HepG2 (cell line): ENCODE measurements at regions not wholly inside any gene's neighbourhood (a gene's known extent, or its start where the extent isn't known, plus 50 kb on each side); places are given as distances from the start of the nearest gene placed in this dataset.

Experiments
- ATAC-seq: fragments of 200-7000 bp; cut with Tn5 transposase; 3 replicates; pipeline ENCODE4 v1.9.1; 2020; ENCODE audit warnings: mild to moderate bottlenecking, moderate library complexity
- BruUV-seq: library from RNA; stranded (reverse); fragments of 400-500 nt; replicated peaks from 2 replicates; lab custom pipeline; 2021; lab: Mats Ljungman, UMichigan
- CTCF ChIA-PET: fragments of 300-600 bp; formaldehyde crosslinking; extraction: SDS; loops from one replicate; lab custom pipeline; 2021; ENCODE audit warnings: low total read pairs, inconsistent platforms, low intra/inter-chr PET ratio; lab: Yijun Ruan, JAX
- POLR2A ChIA-PET: fragments of 350-600 bp; sonication (Branson Sonifier 250); formaldehyde crosslinking; loops from one replicate; lab custom pipeline; 2020; ENCODE audit warnings: antibody characterized with exemption, inconsistent platforms; lab: Yijun Ruan, JAX
- DNase-seq: peaks from one replicate; pipeline ENCODE4 v3.0.0-alpha.2; 2015; ENCODE audit warnings: low spot score
- FAIRE-seq: peaks from 3 replicates; lab custom pipeline; 2011; peaks lifted over from hg19 to GRCh38; lab: Jason Lieb, UNC
- H2AFZ ChIP-seq: one replicate; pipeline ENCODE4 v1.6.1; 2011; ENCODE audit warnings: low read length, inconsistent platforms
- H3K27ac ChIP-seq: fragments of 300-600 bp; 3 replicates; pipeline ENCODE4 v1.8.0; 2011; ENCODE audit warnings: mixed run types, mild to moderate bottlenecking, mixed read lengths, low read length, inconsistent platforms; ENCODE audit not compliant: insufficient read depth; ENCODE audit errors: extremely low read length
- H3K27me3 ChIP-seq, 2 experiments: fragments of 200-600 bp in 1 of 2; 2 replicates in 1 of 2; 3 replicates in 1 of 2; pipeline versions ENCODE4 v1.6.0 to v1.8.0; 2011; ENCODE audit warnings: low read length in 2 of 2, mild to moderate bottlenecking in 2 of 2, moderate library complexity in 2 of 2, inconsistent platforms in 1 of 2; ENCODE audit not compliant: insufficient read depth in 2 of 2, control insufficient read depth in 1 of 2
- H3K36me3 ChIP-seq, 2 experiments: fragments of 200-600 bp in 1 of 2; replicated peaks in 1 of 2; 2 replicates in 1 of 2; 3 replicates in 1 of 2; pipeline versions ENCODE4 v1.5.1 to v1.8.0; 2011; ENCODE audit warnings: low read length in 2 of 2, inconsistent platforms in 1 of 2; ENCODE audit not compliant: insufficient read depth in 2 of 2, control insufficient read depth in 1 of 2
- H3K4me1 ChIP-seq: 2 replicates; pipeline ENCODE4 v1.5.1; 2012; ENCODE audit warnings: low read length, inconsistent platforms; ENCODE audit not compliant: insufficient read depth
- H3K4me2 ChIP-seq: 2 replicates; pipeline ENCODE4 v1.6.0; 2011; ENCODE audit warnings: low read depth, low read length, inconsistent platforms
- H3K4me3 ChIP-seq, 3 experiments: fragments of 200-600 bp in 1 of 3; sonication (generic), shearing (Covaris generic) in 1 of 3; replicated peaks in 1 of 3; 2 replicates each; pipeline ENCODE4 v1.5.1; 2011 to 2016; ENCODE audit warnings: low read length in 3 of 3, inconsistent platforms in 2 of 3, low read depth in 2 of 3, mild to moderate bottlenecking in 2 of 3, control low read depth in 1 of 3, mixed read lengths in 1 of 3; ENCODE audit not compliant: insufficient read depth in 1 of 3
- H3K79me2 ChIP-seq: one replicate; pipeline ENCODE4 v1.6.1; 2011; ENCODE audit warnings: low read length, inconsistent platforms; ENCODE audit not compliant: insufficient read depth
- H3K9ac ChIP-seq: 2 replicates; pipeline ENCODE4 v1.6.0; 2011; ENCODE audit warnings: mild to moderate bottlenecking, low read depth, low read length, inconsistent platforms; ENCODE audit not compliant: insufficient read depth
- H3K9me3 ChIP-seq: 2 replicates; pipeline ENCODE4 v1.5.1; 2012; ENCODE audit warnings: mild to moderate bottlenecking, low read length
- H4K20me1 ChIP-seq: 2 replicates; pipeline ENCODE4 v1.6.0; 2011; ENCODE audit warnings: inconsistent platforms, mild to moderate bottlenecking, low read length, moderate library complexity; ENCODE audit not compliant: insufficient read depth
- AGO2 ChIP-seq: fragments of 200-400 bp; formaldehyde crosslinking; optimal IDR thresholded peaks from 2 replicates; pipeline ENCODE3; 2017; ENCODE audit warnings: mild to moderate bottlenecking, low read depth, low read length, moderate library complexity
- MAFK ChIP-seq, 2 experiments: IDR thresholded peaks in 1 of 2; conservative IDR thresholded peaks in 1 of 2; 2 replicates each; pipeline ENCODE4 v1.6.1; 2011; ENCODE audit warnings: improper control_type of control experiment in 2 of 2, low read length in 2 of 2
- MTERF4 ChIP-seq: sonication (generic); formaldehyde crosslinking; IDR thresholded peaks from 2 replicates; pipeline ENCODE4 v1.8.0; 2023; ENCODE audit warnings: mild to moderate bottlenecking, missing genetic modification reagents
- SMAD9 ChIP-seq: sonication (generic); formaldehyde crosslinking; IDR thresholded peaks from 2 replicates; pipeline ENCODE4 v1.5.1; 2020; ENCODE audit warnings: mild to moderate bottlenecking, missing genetic modification reagents
- SUZ12 ChIP-seq: fragments of 150-350 bp; IDR thresholded peaks from 2 replicates; pipeline ENCODE4 v1.6.1; 2014; ENCODE audit warnings: low read depth, low read length
- TRIM24 ChIP-seq: sonication (generic); formaldehyde crosslinking; IDR thresholded peaks from 2 replicates; pipeline ENCODE4 v1.8.0; 2022; ENCODE audit warnings: mild to moderate bottlenecking, missing genetic modification reagents
- ZBTB39 ChIP-seq: sonication (generic); formaldehyde crosslinking; IDR thresholded peaks from 2 replicates; pipeline ENCODE4 v1.5.0; 2020; ENCODE audit warnings: missing genetic modification reagents
- ZNF841 ChIP-seq: sonication (generic); formaldehyde crosslinking; IDR thresholded peaks from 2 replicates; pipeline ENCODE4 v1.8.1; 2023; ENCODE audit warnings: missing genetic modification reagents, borderline replicate concordance
- WGBS: methylation state at CpG from one replicate; pipeline ENCODE4 v1.1.6; 2017; ENCODE audit warnings: low lambda C conversion rate; 5-methylcytosine and 5-hydroxymethylcytosine counted together
- in situ Hi-C: cut with HindIII; loops from 2 replicates; pipeline ENCODE4 v1.10.0; 2017; ENCODE audit warnings: low pct_unique_long_range_greater_than_20kb; ENCODE audit not compliant: extremely low pct_ligation_motif_present
- intact Hi-C: fragments of 100-400 bp; cut with micrococcal nuclease; formaldehyde crosslinking; loops from one replicate; pipeline ENCODE4 v1.10.0; 2022; ENCODE audit not compliant: unreplicated experiment

GRCh38 chr4:79083406-79084010 lies 144.3 kb upstream of the PAQR3 start:
- CTCF ChIA-PET, result no interaction called here
- no TSS peak for BruUV-seq
- FAIRE-seq, result no peak
- 5% methylated on average over 2 of the region's 2 CpGs for WGBS
- Histone ChIP-seq H3K27me3 (no peaks in the 10 kb centered on the region), H3K79me2 (no peaks in the 10 kb centered on the region)
- TF ChIP-seq MAFK (conservative IDR thresholded peaks at IDR 0.05 in 1 of 2, IDR thresholded peaks at IDR 0.05 in 1 of 2; ENCODE audit: low read length in 2 of 2) (peak in 1 of 2 experiments; percentile 26; a peak in 2 of 4 replicates), ZNF841 (CRISPR knock-in tag) (no peak), SMAD9 (CRISPR knock-in tag) (no peak)
- TF ChIP-seq, all 625 proteins: peak for 1
- in situ Hi-C loops, result no loop called here
- POLR2A ChIA-PET, result no interaction called here
- Histone ChIP-seq H3K36me3 (no peaks in the 10 kb centered on the region), H3K4me2 (no peak overlapping the region), H3K9me3 (peaks cover 8% of the 10 kb centered on the region; the same call in 1 of the 2 replicates), H3K4me1 (no peaks in the 10 kb centered on the region), H3K9ac (no peak overlapping the region), H3K4me3 (no peak overlapping the region), H2AFZ (no peak overlapping the region), H4K20me1 (no peaks in the 10 kb centered on the region), H3K27ac (no peak overlapping the region)
- no peak for ATAC-seq
- intact Hi-C loops, result no loop called here
- DNase-seq, result no peak

DNA sequence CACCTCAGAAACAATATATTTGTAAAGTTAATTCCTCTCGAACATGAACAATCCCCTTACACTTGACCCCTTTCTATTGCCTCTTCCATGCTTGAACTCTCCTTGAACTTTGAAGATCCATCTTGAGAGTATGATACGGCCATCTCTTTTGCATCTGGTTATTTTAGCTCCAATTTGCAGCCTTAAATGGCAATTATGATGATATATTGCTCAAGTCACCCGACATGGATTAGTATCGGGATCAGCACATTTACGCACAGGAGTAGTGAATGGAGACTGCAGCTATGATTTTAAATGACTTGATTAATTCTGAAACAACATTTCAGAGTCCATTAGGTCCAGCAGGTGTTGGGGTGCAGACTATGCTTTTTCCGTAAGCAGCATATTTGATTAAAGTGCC lies 143.8 kb upstream of the PAQR3 start:
- in situ Hi-C loops (no loop called here), intact Hi-C loops (no loop called here)
- H3K27me3 ChIP-seq, result no peaks in the 10 kb centered on the region
- no peak overlapping the region for H2AFZ ChIP-seq
- no TSS peak for BruUV-seq
- CTCF ChIA-PET, result no interaction called here
- no peaks in the 10 kb centered on the region for H4K20me1 ChIP-seq
- WGBS, result 28% methylated on average over 6 of the region's 6 CpGs
- H3K9ac ChIP-seq, result no peak overlapping the region
- no peaks in the 10 kb centered on the region for H3K36me3 ChIP-seq
- H3K9me3 ChIP-seq, result peaks cover 8% of the 10 kb centered on the region; the same call in 1 of the 2 replicates
- no peaks in the 10 kb centered on the region for H3K4me1 ChIP-seq
- H3K79me2 ChIP-seq, result no peaks in the 10 kb centered on the region
- H3K4me2 ChIP-seq, result no peak overlapping the region
- ATAC-seq, result no peak
- POLR2A ChIA-PET, result no interaction called here
- DNase-seq, result no peak
- H3K4me3 ChIP-seq, result no peak overlapping the region
- no peak for FAIRE-seq
- no peak overlapping the region for H3K27ac ChIP-seq
- TF ChIP-seq TRIM24, result no peak
- no peak for TF ChIP-seq MTERF4
- TF ChIP-seq ZBTB39 (CRISPR knock-in tag), result no peak
- no peak for TF ChIP-seq AGO2
- no peak for TF ChIP-seq SUZ12
